SH-SY5Y (cell line): ENCODE measurements at regions not wholly inside any gene's neighbourhood (a gene's known extent, or its start where the extent isn't known, plus 50 kb on each side); places are given as distances from the start of the nearest gene placed in this dataset.

Experiments used
- GATA2 ChIP-seq: IDR thresholded peaks from 2 replicates; pipeline ENCODE4 v1.6.1; 2011; ENCODE audit warnings: mild to moderate bottlenecking, low read depth, low read length
- GATA3 ChIP-seq: IDR thresholded peaks from 2 replicates; pipeline ENCODE4 v1.6.1; 2011; ENCODE audit warnings: low read depth, mild to moderate bottlenecking, low read length, moderate library complexity

DNA sequence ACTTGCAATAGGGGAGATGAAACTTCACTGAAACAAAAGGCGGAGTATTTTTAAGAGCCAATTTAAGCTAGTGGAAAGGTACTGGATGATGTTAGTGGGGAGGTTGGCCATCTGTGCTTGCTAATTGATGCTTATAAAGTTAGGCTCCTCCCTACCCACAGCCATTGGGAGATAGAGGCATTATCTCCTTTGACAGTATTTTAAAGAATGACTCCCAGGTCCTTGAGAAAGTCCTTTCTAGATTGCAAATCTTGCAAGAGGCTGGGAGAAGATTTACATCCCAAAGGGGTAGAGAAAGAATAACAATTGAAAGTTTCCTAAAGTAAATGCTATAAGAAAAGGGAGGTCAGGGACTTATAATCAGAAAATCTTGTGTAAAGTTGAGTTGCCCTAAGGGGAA is 282.6 kb downstream of the BRINP1 start:
- no peak for TF ChIP-seq GATA3
- TF ChIP-seq GATA2: no peak
